Stomach (tissue), 8 donors: ENCODE measurements at regions not wholly inside any gene's neighbourhood (a gene's known extent, or its start where the extent isn't known, plus 50 kb on each side); places are given as distances from the start of the nearest gene placed in this dataset.

Experiments used
- DNase-seq, 2 donors: peaks; one replicate each; pipeline versions ENCODE4 v3.0.0 to v3.0.0-alpha.2; 2013 to 2019
- H3K27ac ChIP-seq, 5 donors: fragments of 200-600 bp in 4 of 5; sonication (generic) in 4 of 5; one replicate each; pipeline ENCODE4 v1.5.1; 2013 to 2019; ENCODE audit warnings: mild to moderate bottlenecking in 1 of 5, moderate library complexity in 1 of 5
- H3K27me3 ChIP-seq, 3 donors: fragments of 200-600 bp; sonication (generic); one replicate each; pipeline ENCODE4 v1.5.1; 2017 to 2019; ENCODE audit warnings: mixed run types in 1 of 3
- H3K36me3 ChIP-seq, 4 donors: fragments of 200-600 bp; sonication (generic); 1 replicate in 3 of 4; 2 replicates in 1 of 4; pipeline ENCODE4 v1.5.1; 2016 to 2019
- H3K4me1 ChIP-seq, 4 donors: fragments of 200-600 bp; sonication (generic); one replicate each; pipeline ENCODE4 v1.5.1; 2016 to 2019
- H3K4me3 ChIP-seq, 4 donors: fragments of 200-600 bp; sonication (generic) in 3 of 4; one replicate each; pipeline ENCODE4 v1.5.1; 2016 to 2019; ENCODE audit warnings: mild to moderate bottlenecking in 1 of 4
- H3K9me3 ChIP-seq, 4 donors: fragments of 200-600 bp; sonication (generic); one replicate each; pipeline ENCODE4 v1.5.1; 2016 to 2019
- CTCF ChIP-seq, 7 experiments: fragments of 450-650 bp in 4 of 7; fragments of 200-600 bp in 3 of 7; sonication (generic) in 3 of 7; IDR thresholded peaks; one replicate each; pipeline ENCODE4 v1.5.1; 2016 to 2019; ENCODE audit warnings: antibody characterized with exemption in 7 of 7, control low read depth in 2 of 7, mild to moderate bottlenecking in 1 of 7
- EP300 ChIP-seq: sonication (generic); formaldehyde crosslinking; IDR thresholded peaks from one replicate; pipeline ENCODE4 v1.6.1; 2017; ENCODE audit warnings: antibody characterized with exemption
- POLR2A ChIP-seq, 4 donors: fragments of 450-650 bp; IDR thresholded peaks; one replicate each; pipeline ENCODE4 v1.6.1; 2016; ENCODE audit warnings: antibody characterized with exemption in 4 of 4, control low read depth in 2 of 4, mild to moderate bottlenecking in 1 of 4, moderate library complexity in 1 of 4
- POLR2AphosphoS5 ChIP-seq, 3 donors: sonication (generic); formaldehyde crosslinking; IDR thresholded peaks; one replicate each; pipeline ENCODE4 v1.6.1; 2016; ENCODE audit warnings: antibody characterized with exemption in 3 of 3
- WGBS, 5 donors: extraction: QIAGEN DNeasy Blood & Tissue Kit in 3 of 5; methylation state at CpG; one replicate each; pipeline versions ENCODE4 v1.1.5 to v1.1.7; 2013 to 2018; 5-methylcytosine and 5-hydroxymethylcytosine counted together
- intact Hi-C: fragments of 100-400 bp; cut with DNase I; formaldehyde crosslinking; loops from one replicate; pipeline ENCODE4 v1.15.1; 2023; ENCODE audit warnings: low total_unique reads
- donor health status: healthy with polysubstance abuse.
- donor health status: Bipolar disorder and iron deficiency.
- donor health status: healthy.

- Histone ChIP-seq H3K36me3 (no peaks in the 10 kb centered on the region), H3K9me3 (no peaks in the 10 kb centered on the region), H3K4me1 (no peaks in the 10 kb centered on the region), H3K27ac (no peak overlapping the region), H3K4me3 (no peak overlapping the region), H3K27me3 (no peaks in the 10 kb centered on the region)
- no peak for TF ChIP-seq CTCF (IDR thresholded peaks at IDR 0.05)
- no peak for DNase-seq
- WGBS, 5 donors: 77 to 83% (median 80%) methylated on average over 7 of the region's 7 CpGs
- intact Hi-C loops: no loop called here
These were observed 174.5 kb upstream of the RAD23B start for GRCh38 chr9:107108342-107109130.

GRCh38 chr9:107109324-107109723 is 173.8 kb upstream of the RAD23B start:
- intact Hi-C loops: no loop called here
- no peaks in the 10 kb centered on the region for H3K36me3 ChIP-seq
- no peaks in the 10 kb centered on the region for H3K9me3 ChIP-seq
- no peak overlapping the region for H3K4me3 ChIP-seq
- H3K27me3 ChIP-seq: no peaks in the 10 kb centered on the region
- 89 to 97% (median 92%) methylated on average over 2 of the region's 2 CpGs for WGBS, 5 donors
- no peaks in the 10 kb centered on the region for H3K4me1 ChIP-seq
- no peak for TF ChIP-seq EP300
- no peak for TF ChIP-seq POLR2AphosphoS5 (IDR thresholded peaks at IDR 0.05)
- no peak for TF ChIP-seq CTCF (IDR thresholded peaks at IDR 0.05)
- TF ChIP-seq POLR2A (IDR thresholded peaks at IDR 0.05): no peak
- no peak for DNase-seq
- no peak overlapping the region for H3K27ac ChIP-seq

GRCh38 chr9:107110153-107110552 is 172.9 kb upstream of the RAD23B start:
- Histone ChIP-seq H3K9me3 (no peaks in the 10 kb centered on the region), H3K4me1 (no peaks in the 10 kb centered on the region), H3K4me3 (no peak overlapping the region), H3K27ac (no peak overlapping the region), H3K27me3 (no peaks in the 10 kb centered on the region), H3K36me3 (no peaks in the 10 kb centered on the region)
- DNase-seq: no peak
- 65 to 87% (median 76%) methylated on average over 2 of the region's 2 CpGs for WGBS, 5 donors
- intact Hi-C loops: no loop called here
- no peak for TF ChIP-seq EP300
- no peak for TF ChIP-seq CTCF (IDR thresholded peaks at IDR 0.05)
- TF ChIP-seq POLR2AphosphoS5 (IDR thresholded peaks at IDR 0.05): no peak
- TF ChIP-seq POLR2A (IDR thresholded peaks at IDR 0.05): no peak

GRCh38 chr9:107112707-107113243 is 170.3 kb upstream of the RAD23B start:
- WGBS, 5 donors: 32 to 95% (median 68%) methylated on average over 1 of the region's 1 CpG
- no peaks in the 10 kb centered on the region for H3K4me1 ChIP-seq
- DNase-seq: no peak
- no peak overlapping the region for H3K27ac ChIP-seq
- H3K27me3 ChIP-seq: no peaks in the 10 kb centered on the region
- H3K9me3 ChIP-seq: no peaks in the 10 kb centered on the region
- H3K4me3 ChIP-seq: no peak overlapping the region
- H3K36me3 ChIP-seq: no peaks in the 10 kb centered on the region
- intact Hi-C loops: no loop called here
- TF ChIP-seq EP300: no peak
- no peak for TF ChIP-seq POLR2AphosphoS5 (IDR thresholded peaks at IDR 0.05)
- no peak for TF ChIP-seq POLR2A (IDR thresholded peaks at IDR 0.05)
- TF ChIP-seq CTCF (IDR thresholded peaks at IDR 0.05): no peak
